PC-9 (cell line): ENCODE measurements at regions not wholly inside any gene's neighbourhood (a gene's known extent, or its start where the extent isn't known, plus 50 kb on each side); places are given as distances from the start of the nearest gene placed in this dataset.

Experiments used
- CTCF ChIP-seq: fragments of 200-600 bp; sonication (generic); conservative IDR thresholded peaks from 2 replicates; pipeline ENCODE4 v1.6.1; 2017; ENCODE audit warnings: mixed run types, antibody characterized with exemption, mild to moderate bottlenecking, moderate library complexity
- EZH2 ChIP-seq: fragments of 200-600 bp; sonication (generic); IDR thresholded peaks from 2 replicates; pipeline ENCODE4 v1.8.0; 2017; ENCODE audit warnings: antibody characterized with exemption, low read depth

- TF ChIP-seq CTCF (no peak), EZH2 (no peak)
Measured at GRCh38 chr16:73306901-73307413, 259.0 kb upstream of the ZFHX3 start.
